COR-L47 (cell line): ENCODE measurements at regions not wholly inside any gene's neighbourhood (a gene's known extent, or its start where the extent isn't known, plus 50 kb on each side); places are given as distances from the start of the nearest gene placed in this dataset.

Source experiments
- DNase-seq: peaks from one replicate; lab custom pipeline; 2025; lab: John Stamatoyannopoulos, UW

GRCh38 chr12:58139894-58140293 is 198.5 kb downstream of the ATP23 start:
- peak; percentile 84 for DNase-seq

GRCh38 chr12:58140395-58140794 is 199.0 kb downstream of the ATP23 start:
- DNase-seq = no peak

DNA sequence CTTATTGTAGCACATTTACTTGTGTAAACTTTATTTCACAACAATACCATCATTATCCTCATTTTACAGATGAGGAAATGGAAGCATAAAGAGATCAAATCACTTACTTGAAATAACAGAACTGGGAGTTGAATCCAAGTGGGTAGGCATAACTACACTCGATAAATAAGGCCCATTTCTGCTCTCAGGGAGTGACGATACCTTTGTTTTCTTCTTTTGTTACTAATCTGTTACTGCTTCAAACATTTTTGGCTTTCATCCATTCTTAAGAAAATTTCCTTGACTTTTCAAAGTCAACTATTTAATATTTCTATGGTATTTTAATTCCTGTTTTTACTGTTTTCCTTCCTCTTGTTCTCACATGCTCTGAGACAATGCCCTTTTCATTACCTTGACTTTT is 201.6 kb downstream of the ATP23 start:
- DNase-seq = no peak

GRCh38 chr12:58143498-58143995 is 202.2 kb downstream of the ATP23 start:
- DNase-seq = no peak

DNA sequence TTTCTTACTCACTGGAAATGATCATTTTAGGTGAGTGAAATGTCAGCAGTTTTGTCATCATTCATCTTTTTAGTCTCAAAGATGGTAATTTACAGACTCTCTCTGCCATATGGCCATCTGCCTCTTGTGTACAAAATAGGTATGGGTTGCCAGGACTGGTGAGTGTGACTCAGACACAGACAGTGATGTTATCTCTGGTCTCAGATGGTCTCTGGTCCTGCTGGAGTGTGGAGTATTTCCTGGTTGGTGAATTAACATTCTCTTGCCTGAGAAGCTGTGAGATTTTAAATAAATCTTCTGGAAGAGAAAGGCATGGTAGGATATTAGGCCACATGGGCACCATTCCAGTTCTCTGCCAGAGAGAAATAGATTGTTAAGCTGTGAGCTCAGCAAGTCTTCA is 207.0 kb downstream of the ATP23 start:
- DNase-seq = no peak

DNA sequence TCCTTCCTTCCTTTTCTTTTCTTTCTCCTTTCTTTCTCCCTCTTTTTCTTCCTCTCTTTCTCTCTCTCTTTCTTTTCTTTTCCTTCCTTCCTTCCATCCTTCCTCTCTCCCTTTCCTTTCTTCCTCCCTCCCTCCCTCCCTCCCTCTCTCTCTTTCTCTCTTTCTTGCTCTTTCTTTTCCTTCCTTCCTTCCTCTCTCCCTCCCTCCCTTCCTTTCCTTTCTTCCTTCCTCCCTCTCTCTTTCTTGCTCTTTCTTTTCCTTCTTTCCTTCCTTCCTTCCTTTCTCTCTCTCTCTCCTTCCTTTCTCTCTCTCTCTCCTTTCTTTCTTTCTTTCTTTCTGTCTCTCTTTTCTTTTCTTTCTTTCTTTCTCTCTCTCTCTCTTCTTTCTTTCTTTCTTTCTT is 207.6 kb downstream of the ATP23 start:
- DNase-seq = no peak

DNA sequence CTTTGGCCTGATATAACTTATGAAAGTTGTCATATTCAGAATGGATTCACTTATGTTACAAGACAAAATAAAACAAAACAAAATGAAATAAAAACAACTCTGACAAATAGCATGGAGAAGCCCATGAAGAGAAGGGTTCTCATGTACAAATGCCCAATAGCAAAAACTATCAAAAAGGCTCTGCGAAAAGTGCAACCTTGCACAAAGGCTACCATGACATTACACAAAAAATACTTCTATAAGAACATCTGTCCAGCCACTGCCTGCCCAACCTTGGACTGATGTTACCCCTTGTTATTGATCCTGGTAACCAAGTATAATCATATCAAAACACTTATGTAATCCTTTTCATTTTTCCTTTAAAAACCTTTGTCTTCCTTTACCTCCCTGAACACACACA is 213.0 kb downstream of the ATP23 start:
- no peak for DNase-seq

GRCh38 chr12:58156697-58157096 is 215.3 kb downstream of the ATP23 start:
- no peak for DNase-seq

DNA sequence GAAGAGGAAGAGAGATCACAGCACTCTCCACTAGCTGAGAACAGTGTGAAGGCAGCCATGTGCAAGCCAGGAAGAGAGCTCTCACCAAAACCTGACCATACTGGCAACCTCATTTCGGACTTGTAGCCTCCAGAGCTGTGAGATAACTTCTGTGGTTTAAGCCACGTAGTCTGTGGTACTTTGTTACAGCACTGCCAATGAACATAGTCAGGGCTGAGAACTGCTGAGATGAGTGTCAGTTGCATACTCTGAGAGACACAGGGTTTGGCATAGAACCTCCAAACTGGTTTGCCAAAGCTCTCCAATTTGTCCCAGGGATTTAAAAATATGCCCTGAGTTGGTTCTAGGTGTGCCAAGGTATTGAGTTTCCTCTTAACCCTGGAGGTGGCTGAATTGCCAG is 218.6 kb downstream of the ATP23 start:
- no peak for DNase-seq

DNA sequence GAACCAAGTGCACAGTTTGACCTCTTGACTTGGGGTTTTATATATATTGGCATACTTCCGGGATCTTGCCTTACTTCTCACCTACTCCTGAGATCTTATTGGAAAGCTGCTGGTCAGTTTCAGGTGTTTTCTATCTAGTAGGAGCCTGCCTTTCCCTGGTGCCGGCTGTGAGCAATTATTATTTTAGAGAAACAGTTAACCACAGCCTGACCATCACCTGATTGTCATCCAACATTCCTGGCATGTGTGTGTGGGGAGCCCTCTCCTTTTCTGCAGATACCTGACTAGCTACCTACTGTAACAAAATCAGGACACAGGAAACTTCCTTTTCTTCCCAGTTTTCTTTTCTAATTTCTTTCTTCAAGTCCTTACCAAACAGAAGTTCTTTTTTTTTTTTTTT is 220.4 kb downstream of the ATP23 start:
- no peak for DNase-seq

DNA sequence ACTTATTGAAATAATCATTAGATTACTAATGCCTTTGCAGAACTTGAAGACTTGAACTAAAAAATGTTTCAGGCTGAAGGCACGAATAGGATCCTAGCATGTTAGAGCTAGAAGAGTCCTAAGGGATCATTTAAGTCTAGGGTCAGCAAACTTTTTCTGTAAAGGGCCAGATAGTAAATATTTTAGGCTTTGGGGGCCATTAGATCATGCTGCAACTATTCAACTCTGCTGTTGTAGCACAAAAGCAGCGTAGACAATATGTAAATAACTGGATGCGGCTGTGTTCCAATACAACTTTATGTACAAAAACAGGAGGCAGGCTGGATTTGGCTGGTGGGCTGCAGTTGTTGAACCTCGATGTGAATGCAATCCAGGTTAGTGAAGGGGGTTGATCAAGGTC is 221.7 kb downstream of the ATP23 start:
- DNase-seq = no peak

DNA sequence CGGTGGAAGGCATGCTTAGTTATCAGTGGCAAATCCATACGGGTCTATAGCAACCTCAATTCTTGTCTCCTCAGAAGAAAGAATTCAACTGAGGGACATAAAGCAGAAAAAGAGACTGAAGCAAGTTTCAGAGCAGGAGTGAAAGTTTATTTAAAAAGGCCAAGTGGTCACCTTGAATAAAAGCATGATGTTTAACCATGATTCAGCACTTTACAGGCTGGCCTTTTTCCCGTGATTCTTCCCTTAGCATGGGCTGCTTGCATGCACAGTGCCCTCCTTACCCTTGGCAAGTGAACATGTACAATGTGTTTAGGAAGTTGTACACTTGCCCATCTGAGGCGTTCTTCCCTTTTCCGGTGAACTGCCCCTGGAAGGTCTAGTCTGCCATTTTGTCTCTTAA is 225.3 kb downstream of the ATP23 start:
- no peak for DNase-seq

DNA sequence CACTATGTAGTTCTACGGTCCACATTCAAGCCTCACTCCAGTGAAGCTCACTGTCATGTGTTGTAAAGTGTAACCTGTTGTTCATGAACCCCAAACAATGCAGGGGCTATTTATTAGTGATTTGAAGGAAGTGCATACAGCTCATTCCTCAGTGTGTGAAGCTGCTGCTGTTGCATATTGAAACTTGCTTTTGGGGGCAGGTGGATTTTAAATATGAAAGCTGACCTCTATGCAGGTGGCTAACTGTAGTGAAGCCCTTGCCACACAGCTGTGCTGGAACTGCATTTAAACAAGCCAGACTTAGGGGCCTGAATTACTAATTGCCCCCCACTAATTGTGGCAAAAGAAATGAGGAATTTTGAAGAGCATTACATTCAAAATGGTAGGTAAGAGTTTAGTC is 226.3 kb downstream of the ATP23 start:
- DNase-seq = no peak

- no peak for DNase-seq
These were observed 228.5 kb downstream of the ATP23 start for GRCh38 chr12:58169826-58170225.

DNA sequence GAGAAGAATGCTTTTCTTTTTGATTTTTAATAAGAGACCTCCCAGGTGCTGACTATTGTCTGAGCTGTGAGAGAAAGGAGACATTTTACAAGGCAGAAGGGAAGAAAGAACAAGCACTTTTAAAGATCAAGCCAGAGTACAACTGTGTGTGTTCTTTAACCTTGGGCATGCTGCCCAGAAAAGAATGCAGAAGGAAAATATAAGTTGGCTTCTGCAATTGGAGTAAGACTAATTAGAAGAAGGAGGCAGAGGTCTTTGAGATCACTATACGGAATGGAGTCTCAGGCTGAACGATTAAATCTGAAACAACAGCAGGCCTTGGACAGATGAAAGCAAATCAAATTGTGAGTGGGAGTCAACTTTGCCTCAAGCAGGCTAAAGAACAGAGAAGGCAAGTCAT is 230.5 kb downstream of the ATP23 start:
- no peak for DNase-seq

GRCh38 chr12:58172433-58173073 is 231.2 kb downstream of the ATP23 start:
- DNase-seq = no peak

DNA sequence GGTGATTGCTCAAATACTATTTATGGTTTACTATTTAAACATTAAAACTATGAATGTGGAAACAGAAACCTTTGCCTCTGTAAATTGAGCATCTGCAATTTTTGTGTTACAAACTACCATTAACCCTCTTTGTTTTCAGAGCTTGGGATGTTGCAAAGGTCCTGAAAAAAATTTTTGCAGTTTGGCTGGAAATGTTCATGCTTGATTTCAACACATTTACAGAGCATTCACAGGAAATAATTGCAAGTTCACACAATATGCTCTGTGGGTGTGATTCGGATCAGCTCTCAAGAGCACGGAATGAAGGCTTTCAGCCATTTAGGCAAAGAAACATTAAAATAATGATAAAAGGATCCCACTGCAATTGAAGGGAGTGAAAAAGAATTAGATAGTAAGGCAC is 232.9 kb downstream of the ATP23 start:
- DNase-seq = no peak

DNA sequence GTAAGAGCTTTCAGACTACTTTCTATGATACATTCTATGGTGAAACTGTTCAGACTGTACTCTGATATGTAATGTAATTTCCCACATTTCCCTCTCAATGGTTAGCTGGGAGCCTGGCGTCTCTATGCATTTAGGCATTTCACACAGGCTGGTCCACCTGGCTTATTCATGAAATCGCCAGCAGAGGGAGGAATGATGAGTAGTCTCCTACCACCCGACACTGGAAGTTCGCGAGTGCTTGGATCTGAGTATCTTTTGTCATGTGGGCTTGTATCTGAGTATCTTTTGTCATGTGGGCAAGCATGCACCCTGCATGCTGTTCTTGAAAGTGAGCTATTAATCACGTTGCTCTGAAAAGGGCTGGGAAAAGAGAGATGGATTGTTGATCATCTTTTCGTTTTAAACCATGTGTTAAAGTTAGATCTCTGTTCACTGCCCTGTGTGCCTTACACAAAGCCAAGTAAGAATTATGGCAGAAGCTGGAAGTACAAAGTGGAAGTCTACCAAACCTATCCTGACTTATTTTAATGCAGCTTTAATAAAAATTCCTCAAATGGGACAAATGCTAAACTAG is 235.0 kb downstream of the ATP23 start:
- peak; percentile 39 for DNase-seq

DNA sequence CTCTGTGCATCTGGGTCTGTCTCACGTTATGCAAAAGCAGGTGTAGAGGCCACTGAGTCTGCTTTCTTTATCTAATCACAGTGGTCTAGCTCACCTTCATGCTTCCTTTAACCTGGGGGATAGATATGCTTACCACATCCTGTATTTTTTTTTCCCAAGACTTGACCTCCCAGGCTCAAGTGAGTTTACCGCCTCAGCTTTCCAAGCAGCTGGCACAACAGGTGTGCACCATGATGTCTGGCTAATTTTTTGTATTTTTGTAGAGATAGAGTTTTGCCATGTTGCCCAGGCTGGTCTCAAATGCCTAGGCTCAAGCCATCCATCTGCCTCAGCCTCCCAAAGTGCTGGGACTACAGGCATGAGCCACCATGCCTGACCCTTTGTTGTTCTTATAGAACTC is 236.0 kb downstream of the ATP23 start:
- DNase-seq = no peak

DNA sequence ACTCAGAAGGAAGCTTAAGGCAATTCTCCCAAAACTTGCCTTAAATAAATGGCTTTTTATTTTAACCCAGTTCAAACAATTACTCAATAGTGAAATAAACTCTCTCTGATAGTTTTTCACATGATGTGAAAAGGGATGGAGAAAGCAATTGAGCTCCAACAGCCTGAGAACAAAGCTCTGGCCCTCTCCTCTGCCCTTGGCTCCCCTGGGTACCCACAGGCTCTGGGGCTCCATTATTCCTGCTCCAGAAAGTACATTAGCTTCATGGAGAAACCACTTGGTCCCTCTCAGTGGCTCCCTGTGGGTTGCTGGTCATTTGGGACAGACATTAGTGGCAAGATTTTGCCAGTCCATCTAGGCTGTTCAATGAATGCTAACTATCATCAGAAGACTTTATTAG is 242.8 kb downstream of the ATP23 start:
- DNase-seq = no peak

GRCh38 chr12:58186401-58186800 is 245.0 kb downstream of the ATP23 start:
- DNase-seq = no peak

- no peak for DNase-seq
These were observed 245.5 kb downstream of the ATP23 start for GRCh38 chr12:58186914-58187313.

DNA sequence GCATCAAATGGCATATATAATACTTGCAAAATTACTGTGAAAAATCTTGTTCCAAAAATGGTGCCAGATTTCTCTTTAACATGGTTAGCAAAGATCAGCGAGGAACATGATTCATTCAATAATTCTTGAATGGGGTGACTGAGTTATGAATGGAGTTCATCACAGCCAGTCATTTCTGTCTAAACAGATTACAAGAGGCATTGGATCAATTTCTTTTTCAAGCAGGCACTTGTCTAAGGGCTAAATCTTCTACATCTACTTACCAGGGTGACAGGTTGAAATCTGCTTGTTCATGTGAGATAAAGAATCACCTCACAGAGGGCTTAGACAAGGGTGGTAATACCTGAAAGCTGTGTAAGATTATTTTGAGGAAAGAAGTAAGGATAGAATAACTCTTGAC is 247.7 kb downstream of the ATP23 start:
- DNase-seq = no peak

GRCh38 chr12:58189893-58190292 is 248.5 kb downstream of the ATP23 start:
- no peak for DNase-seq
